NCI-H2171 (cell line): ENCODE measurements at regions not wholly inside any gene's neighbourhood (a gene's known extent, or its start where the extent isn't known, plus 50 kb on each side); places are given as distances from the start of the nearest gene placed in this dataset.

Experiments used
- DNase-seq: peaks from one replicate; lab custom pipeline; 2025; lab: John Stamatoyannopoulos, UW

DNA sequence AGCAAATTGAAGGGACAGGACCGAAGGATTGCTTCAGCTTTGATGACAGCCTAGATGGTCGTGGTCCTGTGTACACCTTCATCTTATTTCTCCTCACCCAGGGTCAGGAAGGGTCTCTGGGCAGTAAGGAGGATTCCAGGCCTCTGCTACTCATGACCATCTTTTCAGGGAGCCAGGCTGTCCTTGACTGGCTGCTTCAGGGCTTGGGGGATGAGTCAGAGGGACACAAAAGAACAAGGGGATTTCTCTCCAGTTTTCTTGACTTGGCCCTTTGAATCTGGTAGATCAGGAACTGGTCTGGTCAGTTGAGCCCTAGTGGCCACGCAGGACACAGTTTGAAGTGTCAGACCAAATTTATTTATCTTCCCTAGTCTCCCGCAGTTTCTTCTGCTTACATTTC is 402.1 kb upstream of the CHD6 start:
- DNase-seq = no peak

DNA sequence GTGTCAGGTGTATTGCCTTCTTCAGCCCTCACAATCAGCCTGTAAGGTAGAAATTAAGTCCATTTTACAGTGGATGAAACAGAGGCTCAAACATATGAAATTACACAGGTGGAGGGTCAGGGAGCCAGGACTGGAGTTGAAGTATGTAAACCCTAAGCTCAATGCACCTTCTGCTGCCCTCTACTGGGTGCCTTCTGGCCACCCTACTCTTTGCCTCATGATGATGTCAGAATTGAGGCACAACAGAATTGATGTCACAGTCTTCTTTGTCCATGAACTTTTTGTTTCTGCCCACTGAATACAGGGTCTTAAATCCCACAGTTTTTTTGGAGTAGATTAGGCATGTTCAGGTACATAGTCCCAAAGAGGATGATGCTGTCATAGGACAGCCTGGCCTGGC is 400.8 kb upstream of the CHD6 start:
- no peak for DNase-seq

DNA sequence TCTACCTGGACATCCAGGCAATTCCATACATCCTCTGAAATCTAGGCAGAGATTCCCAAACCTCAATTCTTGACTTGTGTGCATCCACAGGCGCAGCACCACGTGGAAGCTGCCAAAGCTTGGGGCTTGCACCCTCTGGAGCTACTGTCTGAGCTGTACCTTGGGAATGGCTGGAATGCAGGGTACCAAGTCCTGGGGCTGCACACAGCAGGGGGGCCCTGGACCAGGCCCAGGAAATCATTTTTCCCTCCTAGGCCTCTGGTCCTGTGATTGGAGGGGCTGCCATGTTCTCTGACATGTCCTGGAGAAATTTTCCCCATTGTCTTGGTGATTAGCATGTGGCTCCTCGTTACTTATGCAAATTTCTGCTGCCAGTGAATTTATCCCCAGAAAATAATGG is 391.9 kb upstream of the CHD6 start:
- no peak for DNase-seq

DNA sequence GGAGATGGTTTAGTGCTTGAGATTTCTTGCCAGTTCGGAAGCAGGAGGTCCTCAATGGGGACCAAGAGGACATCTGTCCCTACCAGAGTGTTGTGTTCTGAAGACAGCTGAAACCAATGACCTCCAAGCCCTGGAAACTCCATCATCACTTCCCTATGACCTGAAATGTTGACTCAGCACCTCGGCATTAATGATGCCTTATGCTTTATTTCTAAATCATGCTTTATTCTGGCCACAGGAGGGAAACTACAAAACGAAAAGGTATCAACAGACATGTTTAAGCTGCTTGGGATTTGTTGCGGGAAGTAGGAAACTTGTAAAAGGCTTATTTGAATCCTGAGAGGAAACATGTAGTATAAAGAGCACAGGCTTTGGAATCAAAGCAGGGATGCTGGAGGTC is 389.1 kb upstream of the CHD6 start:
- no peak for DNase-seq

DNA sequence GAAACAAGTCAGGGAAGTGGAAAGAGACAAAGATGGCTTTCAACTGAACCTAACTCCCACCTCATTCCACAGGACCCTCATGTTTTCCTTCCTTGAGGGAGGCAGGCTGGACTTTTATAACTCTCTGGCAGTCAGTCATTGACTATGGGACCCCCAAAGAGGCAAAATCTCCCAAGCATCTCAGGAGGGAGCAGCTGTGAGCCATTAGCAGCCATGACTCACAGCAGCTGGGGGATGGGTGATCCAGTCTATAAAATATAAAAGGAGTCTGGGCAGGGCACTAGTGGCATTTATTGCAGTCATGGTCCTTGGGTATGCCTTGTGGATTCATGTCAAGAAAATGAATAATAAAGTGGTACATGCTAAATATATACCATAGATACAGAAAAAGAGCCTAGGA is 387.0 kb upstream of the CHD6 start:
- DNase-seq = no peak

DNA sequence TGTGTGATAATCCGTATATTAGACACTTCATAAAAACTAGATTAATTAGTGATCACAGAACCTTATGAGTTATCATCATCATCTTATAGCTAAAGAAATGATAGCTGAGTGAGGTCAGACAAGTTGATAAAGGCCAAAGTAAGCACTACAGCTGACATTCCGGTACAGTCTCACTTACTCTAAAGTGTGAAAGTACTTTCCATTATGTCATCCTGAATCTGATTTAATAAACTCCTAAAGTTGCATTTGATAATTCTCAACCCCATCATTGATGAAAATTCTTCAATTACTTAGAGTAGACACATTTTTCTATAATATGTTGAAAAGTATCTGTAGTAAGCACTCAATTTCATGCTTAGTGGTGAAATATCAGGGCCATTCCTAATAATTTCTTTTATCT is 385.2 kb upstream of the CHD6 start:
- no peak for DNase-seq

DNA sequence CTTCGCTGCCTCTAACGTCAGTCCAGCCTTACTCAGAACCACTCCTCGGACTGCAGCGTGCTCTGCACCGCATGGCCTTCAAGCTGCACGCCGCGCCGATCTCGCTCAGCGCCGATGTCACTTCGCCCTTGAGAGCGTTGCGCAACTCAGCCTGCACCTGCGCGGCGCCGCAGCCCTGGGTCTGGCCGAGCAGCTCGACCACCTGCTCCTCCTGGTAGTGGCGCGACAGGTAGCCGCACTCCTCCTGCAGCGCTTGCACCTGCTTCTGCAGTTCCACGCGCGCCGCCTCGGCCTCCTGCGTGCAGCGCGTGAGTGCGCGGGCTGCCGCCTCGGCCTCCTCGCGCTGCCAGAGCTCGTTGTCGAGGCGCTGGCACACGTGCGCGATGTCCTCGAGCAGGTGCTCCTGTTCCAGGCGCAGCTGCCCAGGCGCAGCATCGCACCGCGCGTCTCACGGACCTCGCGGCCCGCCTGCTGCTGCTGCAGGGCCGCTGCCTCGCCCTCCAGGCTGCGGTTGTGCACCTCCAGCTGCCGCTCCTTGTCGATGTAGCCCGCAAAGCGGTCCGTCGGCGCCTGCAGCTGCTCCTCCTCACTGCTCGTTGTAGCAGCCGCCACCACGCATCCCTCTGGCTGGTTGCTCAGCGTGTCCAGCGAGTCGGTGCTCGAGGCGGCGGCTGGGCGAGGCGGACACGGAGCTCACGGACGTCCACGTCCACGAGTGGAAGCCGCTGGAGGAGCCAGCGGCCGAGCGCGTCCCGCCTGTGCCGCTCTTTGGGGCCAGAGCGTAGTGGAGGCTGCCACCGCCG is 380.6 kb upstream of the CHD6 start:
- DNase-seq = no peak

DNA sequence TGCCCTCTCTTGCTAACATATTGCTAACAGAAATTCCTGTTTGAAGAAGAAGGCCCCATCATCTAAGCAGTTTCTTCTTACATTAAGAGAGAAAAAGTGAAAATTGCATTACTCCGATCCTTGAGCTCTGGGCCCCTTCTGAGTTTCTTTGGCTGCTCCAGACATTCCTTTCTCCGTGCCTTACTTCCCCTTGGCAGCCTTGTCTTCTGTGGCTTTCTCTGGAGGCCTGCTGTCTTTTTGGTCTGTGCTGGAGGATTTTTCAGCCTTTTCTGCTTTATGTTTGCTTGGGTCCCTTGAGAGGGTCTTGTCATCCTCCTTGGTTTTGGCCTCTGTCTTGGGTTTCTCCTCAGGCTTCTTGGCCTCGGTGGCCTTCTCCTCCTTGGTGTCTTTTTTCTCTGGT is 378.8 kb upstream of the CHD6 start:
- DNase-seq = no peak

DNA sequence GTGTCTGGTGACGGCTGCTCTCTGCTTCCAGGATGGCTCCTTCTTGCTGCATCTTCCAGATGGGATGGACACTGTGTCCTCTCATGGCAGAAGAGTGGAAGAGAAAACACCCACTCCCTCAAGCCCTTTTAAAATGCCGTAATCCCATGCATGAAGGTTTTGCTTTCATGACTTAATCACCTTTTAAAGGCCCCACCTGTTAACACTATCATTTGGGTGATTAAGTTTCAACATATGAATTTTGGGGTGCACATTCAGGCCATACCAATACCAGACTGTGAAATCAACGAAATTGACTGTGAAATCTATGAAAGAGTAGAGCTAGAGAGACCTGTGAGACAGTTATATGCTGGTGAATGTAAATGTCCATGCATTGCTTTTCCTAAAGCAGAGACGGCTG is 374.3 kb upstream of the CHD6 start:
- no peak for DNase-seq

DNA sequence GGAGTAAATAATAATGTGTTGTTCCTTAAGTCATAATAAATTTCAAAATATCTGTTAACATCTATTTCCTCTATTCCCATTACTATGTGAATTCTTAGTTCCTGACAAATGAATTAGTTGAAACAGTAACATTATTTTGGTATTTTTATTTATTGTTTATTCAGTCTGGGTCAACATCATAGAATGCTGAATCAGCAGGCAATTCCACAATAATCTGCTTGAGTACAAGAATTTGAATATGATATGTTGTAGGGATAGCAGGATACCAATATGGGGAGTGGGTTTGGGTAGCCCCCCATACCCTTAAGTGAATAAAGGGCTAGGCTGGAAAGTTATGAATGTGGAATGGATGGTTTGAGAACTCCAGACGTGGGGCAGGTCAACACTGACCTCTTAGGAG is 373.2 kb upstream of the CHD6 start:
- DNase-seq = no peak

DNA sequence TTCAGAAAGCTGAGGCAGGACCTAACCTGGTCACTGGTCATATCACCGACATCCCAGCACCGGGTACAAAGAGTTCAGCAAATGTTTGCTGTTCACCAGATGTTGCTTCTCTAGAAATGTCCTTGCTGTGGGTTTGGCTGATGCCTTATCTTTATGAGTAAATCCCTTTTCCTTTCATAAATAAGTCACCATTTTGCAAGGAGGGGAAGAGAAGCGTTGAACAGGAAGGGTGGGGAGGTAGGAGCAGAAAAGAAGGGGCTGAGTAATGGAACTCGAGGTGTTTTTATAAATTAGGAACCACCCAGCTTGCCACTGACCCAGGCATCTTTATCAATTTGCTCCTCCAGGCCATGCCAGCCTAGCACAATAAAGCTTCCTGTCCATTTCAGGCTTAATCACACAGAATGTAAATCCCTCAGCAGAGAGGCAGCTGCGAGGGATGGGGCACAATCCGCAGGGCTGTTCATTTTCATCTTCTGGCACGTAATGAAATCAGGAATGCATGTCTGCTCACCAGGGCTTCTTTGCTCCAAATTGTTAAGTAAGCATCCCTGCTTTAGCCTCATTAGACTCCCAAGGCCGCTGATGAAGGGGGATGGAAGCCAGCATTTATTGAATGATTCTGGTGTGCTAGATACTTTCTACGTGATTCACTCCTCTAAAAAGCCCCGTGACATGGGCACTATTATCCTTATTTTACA is 371.9 kb upstream of the CHD6 start:
- no peak for DNase-seq

DNA sequence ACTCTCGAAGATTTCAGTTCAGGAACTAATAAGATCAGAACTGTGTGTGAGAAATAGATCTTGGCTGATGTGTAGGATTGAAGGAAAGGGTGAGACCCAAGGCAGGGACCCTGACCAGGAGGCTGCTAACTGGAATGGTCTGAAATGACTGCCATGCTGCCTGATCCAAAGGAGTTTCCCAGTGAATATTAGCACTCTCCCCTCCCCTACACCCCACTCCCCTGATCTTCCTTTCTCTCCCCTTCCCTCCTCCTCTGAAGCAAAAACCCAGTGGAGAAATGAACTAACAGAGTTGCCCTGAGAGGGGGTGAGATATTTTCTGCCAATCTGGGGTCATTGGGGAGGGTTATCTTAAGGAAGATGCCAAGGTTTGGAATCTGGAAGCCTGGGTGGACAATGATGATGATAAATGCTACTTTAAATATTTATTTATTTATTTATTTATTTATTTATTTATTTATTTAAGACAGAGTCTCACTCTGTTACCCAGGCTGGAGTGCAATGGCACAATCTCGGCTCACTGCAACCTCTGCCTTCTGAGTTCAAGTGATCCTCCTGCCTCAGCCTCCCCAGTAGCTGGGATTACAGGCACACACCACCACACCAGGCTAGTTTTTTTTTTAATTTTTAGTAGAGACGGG is 371.0 kb upstream of the CHD6 start:
- DNase-seq = no peak

DNA sequence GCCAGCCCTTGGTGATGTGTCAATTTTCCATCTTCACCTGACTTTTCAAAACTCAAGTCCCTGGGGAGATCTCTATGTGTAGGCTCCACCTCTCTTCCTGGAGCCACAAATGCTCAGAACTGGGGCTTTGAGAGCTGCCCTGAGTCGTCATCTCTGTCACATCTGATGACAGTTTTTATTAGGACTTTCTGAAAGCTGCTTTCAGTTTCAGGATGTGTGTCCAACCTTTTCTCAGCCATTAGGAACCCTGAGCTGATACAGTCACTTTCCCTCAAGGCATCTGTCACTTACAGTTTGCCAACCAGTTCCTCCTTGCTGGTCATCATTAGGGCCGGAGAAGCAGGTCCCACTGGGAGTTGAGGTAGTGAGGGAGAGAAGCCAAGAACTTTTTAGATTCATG is 365.9 kb upstream of the CHD6 start:
- no peak for DNase-seq

DNA sequence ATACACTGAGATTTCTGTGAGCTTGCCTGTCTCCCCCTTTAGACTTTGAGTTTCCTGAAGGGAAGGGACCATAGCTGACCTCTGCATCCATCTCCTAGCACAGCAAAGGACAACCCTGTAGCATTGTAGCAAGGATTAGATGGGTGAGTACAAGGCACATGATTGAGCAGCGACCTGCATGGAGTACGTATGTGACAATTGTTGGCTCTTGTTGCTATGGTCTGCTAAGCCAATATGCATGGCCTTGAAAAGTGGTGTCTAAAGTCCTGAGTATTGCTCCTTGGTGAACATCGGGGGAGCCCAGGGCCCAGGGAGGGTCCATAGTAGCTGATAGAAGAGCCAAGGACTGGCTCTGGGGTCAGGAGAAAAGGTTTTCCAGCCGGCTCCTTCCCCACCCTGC is 365.0 kb upstream of the CHD6 start:
- DNase-seq = no peak

DNA sequence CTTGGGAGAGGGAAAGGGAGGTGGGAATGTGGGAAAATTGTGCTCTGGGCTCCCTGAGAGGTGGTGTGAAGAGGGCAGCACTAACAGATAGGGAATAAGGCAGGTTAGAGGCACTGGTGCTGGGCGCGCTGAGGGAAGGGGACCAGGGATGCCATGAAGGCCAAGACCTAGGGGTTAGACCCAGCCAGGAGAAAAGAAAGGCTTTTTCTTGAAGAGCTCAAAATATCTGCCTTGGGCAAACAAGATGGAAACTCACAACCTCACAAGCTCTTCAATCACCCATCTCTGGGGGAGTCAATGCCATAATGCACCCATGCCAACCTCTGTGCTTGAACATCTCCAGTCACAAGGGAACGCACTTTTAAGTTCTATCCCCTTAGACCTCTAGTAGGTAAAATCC is 363.6 kb upstream of the CHD6 start:
- DNase-seq = no peak

DNA sequence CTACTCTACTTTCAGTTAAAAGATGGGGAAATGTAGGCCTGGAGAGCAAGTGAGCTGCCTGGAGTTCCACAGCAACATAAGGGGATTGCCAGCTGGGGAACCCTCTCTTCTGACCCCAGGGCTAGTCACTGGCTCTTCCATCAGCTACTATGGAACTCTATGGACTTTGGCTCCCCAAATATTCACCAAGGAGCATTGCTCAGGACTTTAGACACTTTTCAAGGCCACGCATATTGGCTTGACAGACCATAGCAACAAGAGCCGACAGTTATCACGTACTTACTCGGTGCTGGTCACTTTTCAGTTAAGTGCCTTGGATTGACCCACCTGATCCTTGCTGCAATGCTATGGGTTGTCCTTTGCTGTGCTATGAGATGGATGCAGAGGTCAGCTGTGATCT is 360.7 kb upstream of the CHD6 start:
- no peak for DNase-seq

DNA sequence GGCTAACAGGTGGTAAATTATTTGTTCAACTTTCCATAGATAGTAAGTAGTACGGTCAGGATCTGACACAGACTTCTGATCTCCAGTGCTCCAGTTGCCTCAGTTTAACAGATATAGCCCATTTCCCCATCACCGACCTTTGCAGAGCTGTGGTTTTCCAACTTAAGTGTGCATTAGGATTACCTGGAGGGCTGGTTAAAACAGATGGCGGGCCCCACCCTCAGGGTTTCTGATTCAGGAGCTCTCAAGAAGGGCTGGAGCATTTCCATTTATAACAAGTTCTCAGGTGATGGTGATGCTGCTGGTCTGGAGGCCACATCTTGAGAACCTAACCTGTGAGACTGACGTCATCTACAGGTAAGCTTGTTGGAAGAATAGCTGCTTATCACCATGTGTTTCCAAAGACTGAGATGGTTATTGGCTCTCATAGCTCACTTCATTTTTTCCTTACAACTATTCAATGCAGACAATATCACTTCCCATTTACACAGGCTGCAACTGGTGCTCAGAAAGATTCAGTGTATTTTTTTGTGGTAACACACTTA is 360.1 kb upstream of the CHD6 start:
- DNase-seq = no peak

DNA sequence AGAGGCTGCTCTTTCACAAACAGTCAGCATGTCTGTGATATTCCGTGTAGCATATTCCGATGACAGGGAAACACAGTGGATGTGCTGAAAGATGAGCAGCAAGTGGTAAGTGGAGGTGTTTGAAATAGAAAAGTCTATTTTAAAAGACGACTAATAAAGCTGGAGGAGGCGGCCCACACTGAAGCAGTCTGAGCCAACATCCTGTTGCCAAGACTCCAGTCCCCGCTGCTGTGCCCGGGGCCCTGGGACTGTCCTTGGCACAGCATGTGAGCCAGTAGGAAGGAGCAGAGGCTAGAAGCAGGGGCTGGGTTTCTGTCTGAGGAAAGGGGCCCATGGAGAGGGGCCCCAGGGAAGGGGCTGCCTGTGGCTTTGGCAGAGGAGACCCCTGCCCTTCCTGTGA is 351.5 kb upstream of the CHD6 start:
- no peak for DNase-seq

DNA sequence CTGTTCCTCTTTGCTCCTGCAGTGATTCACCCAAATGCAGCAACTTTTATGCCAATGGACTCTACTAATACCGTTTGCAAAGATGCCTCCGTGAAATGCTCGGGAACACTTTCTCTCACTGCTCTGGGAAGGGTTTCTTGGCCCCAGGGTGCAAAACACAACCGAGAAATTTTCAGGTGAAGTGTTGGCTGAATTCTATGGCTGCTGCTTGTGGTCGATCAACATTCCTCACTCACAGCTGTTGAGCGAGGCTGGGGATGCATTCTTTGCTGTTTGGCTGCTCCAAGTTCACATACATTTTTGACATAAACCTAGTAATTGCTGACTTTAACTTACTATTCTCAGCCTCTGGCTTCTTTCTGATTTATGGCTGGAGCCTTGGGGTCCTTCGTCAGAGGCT is 342.0 kb upstream of the CHD6 start:
- DNase-seq = no peak

DNA sequence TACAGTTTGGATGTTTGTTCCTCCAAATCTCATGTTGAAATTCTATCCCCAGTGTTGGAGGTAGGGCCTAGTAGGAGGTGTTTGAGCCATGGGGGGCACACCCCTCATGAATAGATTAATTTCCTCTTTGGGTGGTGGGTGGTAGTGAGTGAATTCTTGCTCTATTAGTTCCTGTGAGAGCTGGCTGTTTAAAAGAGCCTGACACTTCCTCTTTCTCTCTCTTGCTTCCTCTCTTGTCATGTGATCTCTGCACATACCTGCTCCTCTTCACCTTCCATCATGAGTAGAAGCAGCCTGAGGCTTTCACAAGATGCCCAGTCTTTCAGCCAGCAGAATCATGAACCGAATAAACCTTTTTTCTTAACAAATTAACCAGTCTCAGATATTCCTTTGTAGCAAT is 340.2 kb upstream of the CHD6 start:
- DNase-seq = no peak

DNA sequence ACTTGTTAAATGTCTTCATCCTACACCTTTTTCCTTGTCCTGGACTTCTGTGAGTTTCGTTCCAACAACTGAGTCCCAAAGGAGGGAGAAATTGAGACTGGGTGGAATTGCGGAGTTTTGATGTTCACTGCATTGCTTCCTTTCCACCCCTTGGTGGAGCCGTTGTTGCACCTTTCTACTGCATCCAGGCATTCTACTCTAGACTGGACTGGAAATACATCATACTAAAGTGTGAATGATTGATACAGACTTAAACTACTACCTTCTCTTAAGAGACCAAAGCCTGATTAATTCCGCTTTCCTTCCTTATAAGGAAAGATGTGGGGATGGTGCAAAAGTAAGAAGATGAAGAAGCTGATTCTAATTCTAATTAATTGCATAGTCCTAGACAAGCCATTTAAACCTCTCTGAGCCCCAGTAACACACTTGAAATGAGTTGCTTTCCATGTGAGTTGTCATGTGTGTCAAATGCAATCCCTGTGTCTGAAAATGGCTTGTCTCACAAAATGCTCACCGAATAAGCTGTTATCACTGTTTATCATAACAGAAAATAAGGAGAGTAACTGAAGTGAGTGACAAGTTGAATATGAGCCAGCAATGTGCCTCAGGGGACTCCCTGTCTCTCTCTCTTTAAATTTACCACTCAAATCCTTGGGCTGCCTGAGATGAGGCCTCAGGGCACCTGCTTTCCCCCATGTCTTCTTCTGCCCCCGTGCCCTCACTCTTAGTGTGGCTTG is 338.3 kb upstream of the CHD6 start:
- peak; percentile 13 for DNase-seq

DNA sequence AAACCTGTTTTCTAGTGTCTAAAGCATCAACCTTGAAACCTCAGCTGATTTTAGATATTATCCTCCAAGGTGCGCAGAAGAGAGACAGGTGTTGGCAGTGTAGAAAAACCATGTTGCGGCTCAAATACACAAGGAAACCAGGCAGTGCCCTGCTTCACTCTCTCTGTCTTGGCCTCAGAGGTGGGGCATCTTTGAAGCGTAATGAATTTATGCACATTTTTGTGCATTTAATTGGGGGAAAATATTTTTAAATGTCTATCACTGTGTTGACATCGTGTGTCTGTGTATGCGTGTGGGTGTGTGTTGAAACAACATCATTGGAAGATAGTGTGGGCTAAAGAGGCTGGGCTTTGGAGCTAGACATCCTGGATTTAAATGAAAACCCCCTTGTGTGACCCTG is 334.0 kb upstream of the CHD6 start:
- DNase-seq = no peak
